NCI-H1694 treated with DMSO at 0.1 percent for 48 hours (cell line): ENCODE measurements at regions not wholly inside any gene's neighbourhood (a gene's known extent, or its start where the extent isn't known, plus 50 kb on each side); places are given as distances from the start of the nearest gene placed in this dataset.
A peak's percentile ranks its signal among the peaks of the same experiment; 100 is the strongest.
"Not testable (repeated sequence)": the region's sequence is repeated elsewhere in the genome, so short reads cannot be mapped to it uniquely, and the experiment has no call there.

Experiments used
- DNase-seq: peaks from one replicate; lab custom pipeline; 2025; lab: John Stamatoyannopoulos, UW

GRCh38 chr6:90885137-90885536, 298.3 kb upstream of the MAP3K7 start:
- not testable (repeated sequence) for DNase-seq

- no peak for DNase-seq
These were observed 290.7 kb upstream of the MAP3K7 start for GRCh38 chr6:90877616-90878015.

GRCh38 chr6:90874931-90875330, 288.1 kb upstream of the MAP3K7 start:
- no peak for DNase-seq

DNA sequence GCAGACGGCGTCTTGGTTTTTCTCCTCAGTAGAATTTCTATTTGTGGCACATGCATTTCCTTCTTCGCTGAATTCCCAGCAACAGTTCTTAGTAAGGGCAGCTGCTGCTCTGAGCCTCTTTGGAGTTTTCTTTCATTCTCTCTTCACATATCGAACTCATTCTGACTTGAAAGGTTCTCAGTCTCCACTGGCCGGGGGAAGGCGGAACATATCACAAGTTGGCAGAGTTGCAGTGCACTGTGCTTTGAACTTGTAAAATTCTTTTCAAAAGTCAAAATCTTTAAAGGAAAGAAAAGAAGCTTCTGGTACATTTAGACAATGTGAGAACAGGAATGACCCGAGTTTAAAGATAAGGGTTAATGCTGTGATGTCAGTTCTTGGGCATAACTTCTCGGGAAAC, 286.1 kb upstream of the MAP3K7 start:
- DNase-seq, result no peak

DNA sequence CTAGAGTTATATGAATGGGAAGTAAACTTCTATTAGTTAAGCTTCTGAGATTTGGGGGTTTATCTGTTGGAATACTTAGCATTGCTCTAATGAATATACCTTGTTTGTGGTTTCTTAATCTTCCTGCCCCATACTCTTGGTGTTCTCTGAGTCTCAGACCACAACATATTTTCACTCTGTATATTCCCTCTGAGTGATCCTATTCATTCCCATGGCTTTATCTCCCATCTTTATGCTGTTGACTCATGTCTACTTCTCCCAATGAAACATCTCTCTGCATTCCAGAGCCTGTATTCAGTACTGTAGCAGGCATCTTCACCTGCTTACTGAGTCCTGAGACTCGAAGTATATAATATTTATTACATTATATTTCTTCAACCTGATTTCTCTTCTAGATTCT, 283.7 kb upstream of the MAP3K7 start:
- no peak for DNase-seq

GRCh38 chr6:90868656-90869055, 281.8 kb upstream of the MAP3K7 start:
- no peak for DNase-seq

DNA sequence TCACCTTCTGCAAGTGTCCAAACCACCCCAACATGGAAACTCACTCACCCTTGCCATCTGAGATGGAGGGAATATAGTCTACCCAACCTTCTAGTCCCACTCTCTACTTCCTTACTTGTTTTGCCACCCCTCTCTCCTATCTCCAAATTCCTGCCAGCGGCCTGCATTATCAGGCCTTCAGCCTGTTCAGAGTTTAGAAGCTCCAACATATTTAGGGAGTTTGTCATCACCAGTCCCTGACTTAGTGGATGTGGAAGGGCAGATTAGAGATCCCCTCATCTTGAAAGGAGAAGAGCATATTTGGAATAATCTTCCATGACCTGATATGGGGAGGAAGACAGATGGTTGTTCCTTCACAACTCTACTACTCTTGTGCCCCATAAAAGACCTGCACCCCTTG, 281.4 kb upstream of the MAP3K7 start:
- DNase-seq, result no peak

DNA sequence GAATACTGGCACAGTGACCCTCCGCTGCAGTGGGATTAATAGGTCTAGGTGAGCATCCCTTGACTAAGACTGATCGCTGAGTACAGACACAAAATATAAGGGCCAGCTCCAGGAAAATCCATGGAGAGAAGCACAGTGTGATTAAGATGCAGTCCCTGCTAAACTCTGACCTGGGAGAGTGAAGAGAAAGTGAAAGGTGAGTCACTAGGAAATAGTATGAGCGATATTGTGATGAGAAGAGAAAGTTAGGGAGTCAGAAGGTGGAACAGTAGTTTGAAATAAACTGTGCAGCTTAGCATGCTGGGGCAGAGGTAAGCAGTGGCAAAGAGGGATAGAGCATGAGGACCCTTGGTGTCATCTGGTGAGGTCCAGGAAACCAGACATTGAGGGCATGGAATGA, 278.6 kb upstream of the MAP3K7 start:
- no peak for DNase-seq

- DNase-seq, result no peak
These were observed 276.2 kb upstream of the MAP3K7 start for GRCh38 chr6:90863043-90863442.

DNA sequence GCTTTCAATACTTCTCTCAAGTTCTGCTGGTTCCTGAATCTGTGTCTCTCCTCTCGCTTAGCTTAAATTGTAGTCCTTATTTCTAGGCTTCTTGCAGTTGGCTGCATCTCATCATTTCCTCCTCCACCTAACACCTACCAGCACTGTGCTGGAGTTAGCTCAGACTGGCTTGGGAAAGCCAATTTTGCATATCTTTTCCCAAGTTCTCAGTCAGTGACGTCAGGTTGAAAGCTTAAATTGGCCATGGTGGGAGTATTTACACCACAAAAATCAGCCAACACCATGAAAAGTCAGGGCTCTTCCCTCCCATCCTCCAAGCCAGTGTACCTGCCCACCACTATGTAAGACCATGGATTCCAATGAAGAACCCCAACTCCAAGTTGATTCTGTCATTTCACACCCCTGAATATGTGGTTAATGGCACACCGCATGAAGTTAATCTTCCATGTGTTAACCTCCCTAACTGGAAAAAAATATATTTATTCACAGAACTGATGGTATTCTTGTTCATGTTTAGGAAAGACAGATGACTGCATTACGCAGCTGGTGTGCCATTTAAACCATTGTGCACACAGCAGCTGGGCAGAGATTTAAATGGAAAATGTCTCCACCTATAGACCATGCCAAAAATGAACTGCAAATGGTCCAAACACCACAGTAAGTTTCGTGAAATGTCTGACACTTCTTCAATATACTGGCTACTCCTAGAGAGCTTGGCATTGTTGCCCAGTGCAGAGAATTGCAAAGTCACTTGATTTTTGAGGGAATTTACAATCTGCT, 274.1 kb upstream of the MAP3K7 start:
- DNase-seq, result peak; percentile 1

DNA sequence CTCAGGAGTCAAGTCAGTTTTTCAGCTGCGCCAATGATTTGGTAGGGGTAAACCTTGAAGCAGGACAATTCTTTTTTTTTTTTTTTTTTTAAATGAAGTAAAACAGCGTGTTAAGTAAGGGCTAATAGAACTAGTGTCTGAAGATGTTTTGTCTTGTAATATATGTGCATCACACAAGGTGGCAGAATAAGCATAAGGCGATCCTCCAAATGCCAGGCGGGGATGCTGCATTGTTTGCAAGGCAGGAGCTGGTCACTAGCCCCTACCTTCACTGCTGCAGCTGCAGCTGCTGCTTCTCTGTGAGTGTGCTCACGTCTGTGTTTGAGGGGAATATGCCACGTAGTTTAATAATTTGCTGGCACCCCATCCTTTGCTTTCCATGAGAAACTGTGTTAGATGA, 272.7 kb upstream of the MAP3K7 start:
- DNase-seq, result no peak

DNA sequence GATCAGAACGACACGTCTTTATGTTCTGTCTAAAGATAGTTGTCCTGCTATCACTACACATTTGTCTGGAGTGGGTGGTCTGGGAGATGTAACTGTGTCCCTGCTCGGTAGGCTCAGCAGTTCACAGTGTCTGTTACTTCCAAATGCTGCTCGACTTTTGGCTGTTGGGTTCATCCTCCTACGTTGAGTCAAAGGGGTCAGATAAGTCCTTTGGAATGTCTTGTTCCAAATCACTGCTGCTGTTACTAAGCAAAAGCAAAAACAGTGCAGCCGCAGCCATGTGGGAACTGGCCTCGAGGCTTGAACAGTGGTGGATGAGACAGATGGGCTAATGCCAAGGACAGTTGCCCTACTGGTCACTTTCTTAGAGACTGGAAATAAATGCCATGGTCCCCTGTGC, 272.2 kb upstream of the MAP3K7 start:
- DNase-seq, result no peak

GRCh38 chr6:90849686-90850085, 262.8 kb upstream of the MAP3K7 start:
- DNase-seq, result no peak

- DNase-seq, result no peak
These were observed 260.0 kb upstream of the MAP3K7 start for GRCh38 chr6:90846824-90847223.

DNA sequence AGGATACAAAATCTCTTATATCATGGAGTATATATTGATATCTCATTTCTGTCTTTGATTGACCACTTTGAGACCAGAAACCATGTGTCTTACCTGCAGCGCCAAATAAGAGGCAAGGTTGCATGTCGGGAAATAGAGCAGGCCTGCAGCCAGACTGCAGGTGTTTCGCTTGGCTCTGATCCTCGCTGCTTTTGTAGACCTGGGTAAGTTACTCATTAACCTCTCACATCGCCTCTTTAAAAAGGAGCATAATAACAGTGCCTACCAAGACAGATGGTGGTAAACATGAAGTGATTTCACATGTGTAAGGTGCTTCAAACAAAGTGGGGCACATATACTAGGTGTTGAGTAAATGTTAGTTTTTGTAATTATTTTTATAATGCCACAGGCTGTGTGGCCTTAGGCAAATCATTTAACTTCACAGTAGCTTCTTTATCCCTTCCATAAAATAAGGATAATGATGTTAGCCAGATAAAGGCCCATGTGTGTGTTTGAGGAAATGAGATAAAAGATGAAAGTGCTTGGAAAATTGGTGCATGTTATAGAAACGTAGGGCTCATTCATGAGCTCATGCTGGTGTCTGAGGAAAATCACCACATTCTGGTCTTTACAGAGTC, 248.8 kb upstream of the MAP3K7 start:
- DNase-seq, result no peak

DNA sequence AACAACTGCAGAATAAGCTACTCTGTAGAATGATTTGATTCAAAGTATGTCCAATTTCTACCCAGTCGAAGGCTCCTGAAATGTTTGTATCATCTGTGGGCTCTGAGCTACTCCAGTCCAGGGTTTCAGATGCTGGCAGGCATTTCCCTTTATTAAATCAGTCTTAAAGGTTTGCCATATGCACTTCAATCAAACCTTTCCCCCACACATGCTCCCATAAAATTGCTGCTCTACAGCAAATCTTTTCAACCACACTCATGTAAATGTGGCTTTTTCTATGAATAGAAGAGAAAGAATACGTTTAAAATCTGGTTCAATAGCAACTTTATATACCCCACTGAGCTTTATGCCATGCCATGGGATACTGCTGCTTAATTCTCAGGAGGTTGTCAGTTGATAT, 242.4 kb upstream of the MAP3K7 start:
- no peak for DNase-seq

DNA sequence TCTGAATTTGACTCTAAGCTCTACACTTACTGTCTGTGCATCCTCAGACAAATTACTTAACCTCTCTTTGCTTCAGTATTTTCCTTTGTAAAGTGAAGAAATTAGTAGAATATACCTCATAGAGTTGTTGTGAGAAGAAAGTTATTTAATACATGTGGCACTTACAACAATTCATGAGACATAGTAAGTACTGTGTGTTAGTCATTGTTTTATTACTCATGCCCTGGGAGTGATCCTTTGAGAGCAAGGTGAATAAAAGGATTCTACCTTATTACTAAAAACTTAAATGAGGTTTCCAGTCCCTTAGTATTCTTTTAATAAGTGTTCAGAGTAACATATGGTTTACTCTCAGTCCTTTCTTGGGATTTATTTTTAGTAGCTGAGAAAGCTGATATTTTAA, 233.6 kb upstream of the MAP3K7 start:
- DNase-seq, result no peak

DNA sequence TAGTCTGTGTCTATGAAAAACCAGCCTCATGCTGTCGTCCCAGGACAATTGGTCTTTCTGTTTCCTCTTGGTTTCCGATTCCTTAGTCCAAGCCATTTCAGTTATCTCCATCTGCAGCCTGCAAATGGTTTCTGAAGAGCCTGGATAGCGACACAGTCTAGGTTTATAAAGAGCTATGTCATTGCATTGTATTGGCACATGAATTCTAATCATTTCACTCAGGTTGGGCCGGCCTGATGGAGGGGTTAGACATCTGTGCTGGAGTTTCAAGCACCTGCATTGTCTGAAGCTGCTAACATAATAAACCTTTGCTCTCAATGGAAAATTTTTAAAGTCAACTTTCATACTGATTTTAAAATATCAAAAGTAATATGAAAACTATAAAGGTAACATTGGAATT, 232.6 kb upstream of the MAP3K7 start:
- no peak for DNase-seq

GRCh38 chr6:90818163-90818562, 231.3 kb upstream of the MAP3K7 start:
- DNase-seq, result no peak

DNA sequence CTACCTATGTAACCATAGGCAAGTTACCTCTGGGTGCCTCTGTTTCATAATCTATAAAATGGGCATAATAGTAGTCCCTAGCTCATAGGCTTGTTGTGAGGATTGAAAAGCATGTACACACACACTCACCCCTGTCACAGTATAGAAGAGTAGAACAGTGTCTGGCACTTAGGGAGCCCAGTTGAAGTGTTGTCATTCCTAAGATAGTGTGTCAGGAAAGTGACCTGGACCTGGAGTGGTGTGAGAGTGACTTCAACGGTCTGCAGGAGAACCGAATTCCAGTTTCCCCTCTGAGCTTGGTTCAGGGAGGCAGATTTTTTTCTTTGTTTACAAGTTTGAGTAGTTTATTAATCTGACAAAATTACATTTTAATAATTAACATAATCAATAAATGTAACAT, 229.9 kb upstream of the MAP3K7 start:
- no peak for DNase-seq

DNA sequence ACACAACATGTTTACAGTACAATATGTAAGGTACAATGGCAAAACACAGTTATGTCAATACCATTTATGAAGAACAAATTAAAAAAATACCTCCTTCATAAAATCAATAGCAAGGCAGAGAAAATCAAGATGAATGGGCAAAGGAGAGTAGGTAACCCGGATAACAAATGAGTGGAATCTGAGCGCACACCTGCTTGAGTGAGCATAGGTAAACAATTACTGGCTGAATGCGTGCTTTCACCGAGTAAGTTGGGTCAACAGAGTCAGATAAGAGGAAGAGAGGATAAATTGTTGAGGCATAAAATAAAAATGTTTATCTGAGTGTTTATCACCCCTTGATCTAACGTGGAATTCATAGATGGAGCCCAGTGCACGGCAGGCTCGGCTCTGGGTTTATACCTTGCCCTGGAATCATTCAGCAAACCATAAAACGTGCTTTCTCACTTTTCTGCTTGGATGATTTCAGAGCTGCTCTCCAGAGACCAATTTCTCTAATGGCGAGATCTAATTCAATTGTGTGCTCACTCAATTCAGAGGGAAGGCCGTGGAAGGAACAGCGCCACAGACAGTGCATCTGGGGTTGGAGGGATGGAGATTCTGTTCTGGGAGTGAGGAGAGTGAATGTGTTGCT, 224.8 kb upstream of the MAP3K7 start:
- no peak for DNase-seq

GRCh38 chr6:90809035-90809434, 222.2 kb upstream of the MAP3K7 start:
- no peak for DNase-seq
